Psoas muscle (tissue), 7 donors: ENCODE measurements at regions not wholly inside any gene's neighbourhood (a gene's known extent, or its start where the extent isn't known, plus 50 kb on each side); places are given as distances from the start of the nearest gene placed in this dataset.

Experiments
- ATAC-seq, 4 donors: fragments of 200-7000 bp; cut with Tn5 transposase; one replicate each; pipeline ENCODE4 v1.9.1; 2020; ENCODE audit warnings: moderate library complexity in 3 of 4, mild to moderate bottlenecking in 2 of 4
- DNase-seq, 2 donors: peaks; one replicate each; pipeline ENCODE4 v3.0.0-alpha.2; 2020
- H3K27ac ChIP-seq: fragments of 200-600 bp; one replicate; pipeline ENCODE4 v1.8.0; 2022
- H3K27me3 ChIP-seq, 3 donors: fragments of 200-600 bp in 1 of 3; one replicate each; pipeline versions ENCODE4 v1.6.1 to v1.8.0; 2013 to 2022; ENCODE audit warnings: low read length in 2 of 3, mild to moderate bottlenecking in 2 of 3, moderate library complexity in 1 of 3; ENCODE audit not compliant: insufficient read depth in 3 of 3
- H3K36me3 ChIP-seq, 2 donors: fragments of 200-600 bp in 1 of 2; one replicate each; pipeline versions ENCODE4 v1.6.1 to v1.8.0; 2013 to 2022; ENCODE audit warnings: low read depth in 1 of 2, mild to moderate bottlenecking in 1 of 2, moderate library complexity in 1 of 2; ENCODE audit not compliant: insufficient read depth in 1 of 2
- H3K4me1 ChIP-seq: fragments of 200-600 bp; one replicate; pipeline ENCODE4 v1.8.0; 2022
- H3K4me3 ChIP-seq: fragments of 200-600 bp; one replicate; pipeline ENCODE4 v1.8.0; 2022; ENCODE audit warnings: mild to moderate bottlenecking
- H3K9me3 ChIP-seq: fragments of 200-600 bp; one replicate; pipeline ENCODE4 v1.8.0; 2022
- CTCF ChIP-seq: fragments of 200-600 bp; IDR thresholded peaks from one replicate; pipeline ENCODE4 v1.8.0; 2022; ENCODE audit warnings: antibody characterized with exemption
- WGBS, 3 donors: extraction: QIAGEN DNeasy Blood & Tissue Kit; methylation state at CpG; one replicate each; pipeline versions ENCODE4 v1.1.6 to v1.1.7; 2013; 5-methylcytosine and 5-hydroxymethylcytosine counted together
- intact Hi-C, 2 donors: fragments of 100-400 bp; cut with DNase I; formaldehyde crosslinking; loops; one replicate each; pipeline versions ENCODE4 v1.11.0 to v1.14.2; 2022
- donor health status: healthy with polysubstance abuse.
- donor health status: DM: no; HTN: no; CAD: no; lungs with moderate emphysema.
- donor health status: Bipolar disorder and iron deficiency.
- donor health status: healthy.
- donor health status: DM: yes; HTN: yes; CAD: no.
- donor health status: DM: no; HTN: no; CAD: no.
- donor health status: DM: yes; HTN: yes; CAD: no.

GRCh38 chr5:125381290-125381689, 634.9 kb upstream of the ZNF608 start:
- H3K36me3 ChIP-seq: no peaks in the 10 kb centered on the region
- H3K9me3 ChIP-seq: no peaks in the 10 kb centered on the region
- ATAC-seq (no peak), DNase-seq (no peak)
- TF ChIP-seq CTCF: no peak
- intact Hi-C loops: no loop called here
- H3K4me1 ChIP-seq: no peaks in the 10 kb centered on the region
- H3K27me3 ChIP-seq: no peaks in the 10 kb centered on the region
- H3K27ac ChIP-seq: no peak overlapping the region
- WGBS, 3 donors: 45 to 96% (median 47%) methylated on average over 2 to 6 of the region's 6 CpGs
- no peak overlapping the region for H3K4me3 ChIP-seq

- no peaks in the 10 kb centered on the region for H3K9me3 ChIP-seq
- WGBS, 3 donors: 94 to 100% (median 100%) methylated on average over 1 of the region's 1 CpG
- no peak overlapping the region for H3K4me3 ChIP-seq
- no peaks in the 10 kb centered on the region for H3K4me1 ChIP-seq
- ATAC-seq (no peak), DNase-seq (no peak)
- intact Hi-C loops: no loop called here
- TF ChIP-seq CTCF: no peak
- no peak overlapping the region for H3K27ac ChIP-seq
- no peaks in the 10 kb centered on the region for H3K36me3 ChIP-seq
- H3K27me3 ChIP-seq: no peaks in the 10 kb centered on the region
These were observed 637.6 kb upstream of the ZNF608 start for GRCh38 chr5:125384071-125384470.

- ATAC-seq: no peak
- TF ChIP-seq CTCF: no peak
- WGBS, 3 donors: 74 to 77% (median 74%) methylated on average over 2 of the region's 2 CpGs
These were observed 643.9 kb upstream of the ZNF608 start for GRCh38 chr5:125390326-125390725.

GRCh38 chr5:125393221-125393815, 646.9 kb upstream of the ZNF608 start:
- Histone ChIP-seq H3K4me3 (no peak overlapping the region), H3K36me3 (no peaks in the 10 kb centered on the region), H3K27me3 (no peaks in the 10 kb centered on the region), H3K4me1 (no peaks in the 10 kb centered on the region), H3K27ac (no peak overlapping the region), H3K9me3 (peaks cover 3% of the 10 kb centered on the region)
- intact Hi-C loops: no loop called here
- ATAC-seq: no peak
- TF ChIP-seq CTCF: no peak
- DNase-seq: no peak

More at GRCh38 chr5:125390326-125390725, 643.9 kb upstream of the ZNF608 start:
- H3K27ac ChIP-seq: no peak overlapping the region
- DNase-seq: no peak
- no peak overlapping the region for H3K4me3 ChIP-seq
- H3K4me1 ChIP-seq: no peaks in the 10 kb centered on the region
- no peaks in the 10 kb centered on the region for H3K27me3 ChIP-seq
- intact Hi-C loops: no loop called here
- H3K9me3 ChIP-seq: no peaks in the 10 kb centered on the region
- no peaks in the 10 kb centered on the region for H3K36me3 ChIP-seq

GRCh38 chr5:125394661-125395280, 648.3 kb upstream of the ZNF608 start:
- peaks cover 3% of the 10 kb centered on the region for H3K9me3 ChIP-seq
- 85 to 92% (median 92%) methylated on average over 1 of the region's 1 CpG for WGBS, 3 donors
- no peaks in the 10 kb centered on the region for H3K27me3 ChIP-seq
- no peaks in the 10 kb centered on the region for H3K4me1 ChIP-seq
- H3K27ac ChIP-seq: no peak overlapping the region
- H3K4me3 ChIP-seq: no peak overlapping the region
- ATAC-seq (no peak), DNase-seq (no peak)
- no peak for TF ChIP-seq CTCF
- intact Hi-C loops: no loop called here
- H3K36me3 ChIP-seq: no peaks in the 10 kb centered on the region
